B cell (primary cell): ENCODE measurements at regions not wholly inside any gene's neighbourhood (a gene's known extent, or its start where the extent isn't known, plus 50 kb on each side); places are given as distances from the start of the nearest gene placed in this dataset.

Source experiments
- ATAC-seq: fragments of 200-7000 bp; cut with Tn5 transposase; one replicate; pipeline ENCODE4 v1.10.0; 2021; ENCODE audit warnings: low read depth, mild to moderate bottlenecking, moderate number of reproducible peaks, moderate library complexity
- CTCF ChIA-PET: fragments of 350-600 bp; sonication (Branson Sonifier 250); formaldehyde crosslinking; loops from one replicate; lab custom pipeline; 2021; ENCODE audit warnings: antibody characterized with exemption, inconsistent platforms; lab: Charles Lee
- POLR2A ChIA-PET: fragments of 350-600 bp; sonication (Branson Sonifier 250); formaldehyde crosslinking; loops from one replicate; lab custom pipeline; 2021; ENCODE audit warnings: antibody characterized with exemption; lab: Charles Lee
- DNase-seq: peaks from one replicate; pipeline ENCODE4 v3.0.0; 2013
- H2AFZ ChIP-seq: 2 replicates; pipeline ENCODE4 v1.6.1; 2012; ENCODE audit warnings: mild to moderate bottlenecking, low read depth, low read length; ENCODE audit not compliant: insufficient read depth, poor library complexity, severe bottlenecking
- H3K27ac ChIP-seq, 2 donors: 1 replicate in 1 of 2; 2 replicates in 1 of 2; pipeline ENCODE4 v1.5.1; 2012 to 2013; ENCODE audit warnings: low read length in 2 of 2, mild to moderate bottlenecking in 2 of 2, moderate library complexity in 1 of 2
- H3K27me3 ChIP-seq, 4 experiments: fragments of 200-600 bp in 1 of 4; sonication (generic) in 1 of 4; replicated peaks in 1 of 4; 1 replicate in 2 of 4; 2 replicates in 2 of 4; pipeline versions ENCODE4 v1.6.1 to v1.7.0; 2013 to 2016; ENCODE audit warnings: low read length in 3 of 4, mild to moderate bottlenecking in 2 of 4, mixed read lengths in 1 of 4, moderate library complexity in 1 of 4; ENCODE audit not compliant: insufficient read depth in 4 of 4, control insufficient read depth in 3 of 4; ENCODE audit errors: control extremely low read depth in 1 of 4
- H3K36me3 ChIP-seq, 2 experiments: replicated peaks in 1 of 2; 1 replicate in 1 of 2; 2 replicates in 1 of 2; pipeline versions ENCODE4 v1.6.1 to v1.7.1; 2013; ENCODE audit warnings: low read length in 1 of 2; ENCODE audit not compliant: insufficient read depth in 2 of 2, control insufficient read depth in 1 of 2; ENCODE audit errors: control extremely low read depth in 1 of 2, extremely low read depth in 1 of 2
- H3K4me1 ChIP-seq, 2 donors: fragments of 200-600 bp in 1 of 2; sonication (generic) in 1 of 2; 1 replicate in 1 of 2; 2 replicates in 1 of 2; pipeline versions ENCODE4 v1.5.1 to v1.6.1; 2013 to 2017; ENCODE audit warnings: low read length in 2 of 2; ENCODE audit not compliant: control insufficient read depth in 2 of 2, insufficient read depth in 2 of 2
- H3K4me2 ChIP-seq: replicated peaks from 2 replicates; pipeline ENCODE3; 2012; ENCODE audit warnings: mild to moderate bottlenecking, low read depth, low read length; ENCODE audit not compliant: poor library complexity, severe bottlenecking
- H3K4me3 ChIP-seq, 5 experiments: fragments of 200-600 bp in 1 of 5; sonication (generic) in 1 of 5; 1 replicate in 3 of 5; 2 replicates in 2 of 5; pipeline versions ENCODE4 v1.5.1 to v1.7.0; 2011 to 2016; ENCODE audit warnings: low read length in 4 of 5, mild to moderate bottlenecking in 4 of 5, low read depth in 2 of 5, control low read depth in 1 of 5, moderate library complexity in 1 of 5; ENCODE audit not compliant: insufficient read depth in 1 of 5; ENCODE audit errors: control extremely low read depth in 1 of 5, extremely low read depth in 1 of 5
- H3K79me2 ChIP-seq: fragments of 200-600 bp; sonication (generic); one replicate; pipeline ENCODE4 v1.6.0; 2016; ENCODE audit warnings: low read length; ENCODE audit not compliant: control insufficient read depth, insufficient read depth
- H3K9ac ChIP-seq: fragments of 200-600 bp; sonication (generic); 2 replicates; pipeline ENCODE4 v1.6.1; 2017; ENCODE audit warnings: mild to moderate bottlenecking, low read length, moderate library complexity
- H3K9me3 ChIP-seq, 3 donors: one replicate each; pipeline versions ENCODE4 v1.6.1 to v1.7.1; 2013; ENCODE audit warnings: low read length in 2 of 3; ENCODE audit not compliant: control insufficient read depth in 2 of 3, insufficient read depth in 1 of 3; ENCODE audit errors: control extremely low read depth in 1 of 3
- H4K20me1 ChIP-seq: 2 replicates; pipeline ENCODE4 v1.6.0; 2012; ENCODE audit warnings: mild to moderate bottlenecking, low read length; ENCODE audit not compliant: insufficient read depth, control insufficient read depth, poor library complexity, severe bottlenecking
- H3K27ac Mint-ChIP-seq: one replicate; pipeline ENCODE4 v1.8.0; 2021; ENCODE audit warnings: mixed read lengths
- H3K27me3 Mint-ChIP-seq: one replicate; pipeline ENCODE4 v1.8.0; 2021; ENCODE audit warnings: mixed read lengths
- H3K4me1 Mint-ChIP-seq: one replicate; pipeline ENCODE4 v1.8.0; 2021; ENCODE audit warnings: mixed read lengths
- H3K4me3 Mint-ChIP-seq: one replicate; pipeline ENCODE4 v1.8.0; 2021; ENCODE audit warnings: mixed read lengths
- H3K9me3 Mint-ChIP-seq: one replicate; pipeline ENCODE4 v1.8.0; 2022; ENCODE audit warnings: mixed read lengths; ENCODE audit not compliant: insufficient read depth
- CTCF ChIP-seq: fragments of 200-600 bp; IDR thresholded peaks from one replicate; pipeline ENCODE4 v1.8.0; 2022; ENCODE audit warnings: antibody characterized with exemption, mild to moderate bottlenecking
- EZH2 ChIP-seq: IDR thresholded peaks from 2 replicates; pipeline ENCODE4 v1.6.1; 2012; ENCODE audit warnings: borderline replicate concordance, low read depth, mild to moderate bottlenecking, moderate library complexity, low read length; ENCODE audit not compliant: insufficient read depth, poor library complexity, severe bottlenecking
- WGBS: methylation state at CpG from one replicate; pipeline ENCODE4 v1.1.5; 2013; ENCODE audit warnings: missing lambda C conversion rate; ENCODE audit not compliant: insufficient coverage; 5-methylcytosine and 5-hydroxymethylcytosine counted together
- intact Hi-C: fragments of 100-400 bp; cut with micrococcal nuclease; formaldehyde crosslinking; loops from one replicate; pipeline ENCODE4 v1.10.0; 2022

GRCh38 chr16:6284731-6285130, 1047.9 kb upstream of the RBFOX1 start:
- no peaks in the 10 kb centered on the region for H3K79me2 ChIP-seq
- H3K27me3 Mint-ChIP-seq: no peaks in the 10 kb centered on the region
- no peaks in the 10 kb centered on the region for H3K4me1 Mint-ChIP-seq
- no peak overlapping the region for H3K27ac Mint-ChIP-seq
- H3K9me3 Mint-ChIP-seq: peaks cover 4% of the 10 kb centered on the region
- no peaks in the 10 kb centered on the region for H3K4me1 ChIP-seq
- no peak overlapping the region for H3K4me3 Mint-ChIP-seq
- CTCF ChIA-PET: no interaction called here
- no peak overlapping the region for H2AFZ ChIP-seq
- H3K9me3 ChIP-seq: peaks cover 0 to 4% (median 3%) of the 10 kb centered on the region in 3 donors
- intact Hi-C loops: no loop called here
- WGBS: 65% methylated on average over 5 of the region's 7 CpGs
- TF ChIP-seq CTCF (no peak), EZH2 (no peak)
- POLR2A ChIA-PET: no interaction called here
- H3K9ac ChIP-seq: no peak overlapping the region
- no peaks in the 10 kb centered on the region for H3K27me3 ChIP-seq
- no peak overlapping the region for H3K27ac ChIP-seq
- DNase-seq (no peak), ATAC-seq (no peak)
- no peaks in the 10 kb centered on the region for H4K20me1 ChIP-seq
- H3K4me3 ChIP-seq: no peak overlapping the region
- no peak overlapping the region for H3K4me2 ChIP-seq
- H3K36me3 ChIP-seq: no peaks in the 10 kb centered on the region

GRCh38 chr16:6281994-6282393, 1050.7 kb upstream of the RBFOX1 start:
- Histone ChIP-seq H3K36me3 (no peaks in the 10 kb centered on the region), H4K20me1 (no peaks in the 10 kb centered on the region), H3K27ac (no peak overlapping the region), H3K9me3 (peaks cover 0 to 7% (median 4%) of the 10 kb centered on the region in 3 donors), H3K4me1 (no peaks in the 10 kb centered on the region), H2AFZ (no peak overlapping the region), H3K9ac (no peak overlapping the region), H3K79me2 (no peaks in the 10 kb centered on the region), H3K4me3 (no peak overlapping the region), H3K4me2 (no peak overlapping the region), H3K27me3 (no peaks in the 10 kb centered on the region)
- peaks cover 6% of the 10 kb centered on the region for H3K9me3 Mint-ChIP-seq
- H3K27me3 Mint-ChIP-seq: no peaks in the 10 kb centered on the region
- no peak for TF ChIP-seq EZH2
- TF ChIP-seq CTCF: no peak
- ATAC-seq (no peak), DNase-seq (no peak)
- intact Hi-C loops: no loop called here
- ChIA-PET POLR2A (no interaction called here), CTCF (no interaction called here)
- no peak overlapping the region for H3K27ac Mint-ChIP-seq
- H3K4me3 Mint-ChIP-seq: no peak overlapping the region
- no CpG with 5 or more reads among the region's 1 CpG for WGBS
- no peaks in the 10 kb centered on the region for H3K4me1 Mint-ChIP-seq
